Stimulated activated naive CD4-positive, alpha-beta T cell treated with Interleukin-2 at 50 U/mL for 16 hours (primary cell): ENCODE measurements at regions not wholly inside any gene's neighbourhood (a gene's known extent, or its start where the extent isn't known, plus 50 kb on each side); places are given as distances from the start of the nearest gene placed in this dataset.
"Not testable (repeated sequence)": the region's sequence is repeated elsewhere in the genome, so short reads cannot be mapped to it uniquely, and the experiment has no call there.

Source experiments
- DNase-seq: peaks from one replicate; lab custom pipeline; 2025; lab: John Stamatoyannopoulos, UW

DNA sequence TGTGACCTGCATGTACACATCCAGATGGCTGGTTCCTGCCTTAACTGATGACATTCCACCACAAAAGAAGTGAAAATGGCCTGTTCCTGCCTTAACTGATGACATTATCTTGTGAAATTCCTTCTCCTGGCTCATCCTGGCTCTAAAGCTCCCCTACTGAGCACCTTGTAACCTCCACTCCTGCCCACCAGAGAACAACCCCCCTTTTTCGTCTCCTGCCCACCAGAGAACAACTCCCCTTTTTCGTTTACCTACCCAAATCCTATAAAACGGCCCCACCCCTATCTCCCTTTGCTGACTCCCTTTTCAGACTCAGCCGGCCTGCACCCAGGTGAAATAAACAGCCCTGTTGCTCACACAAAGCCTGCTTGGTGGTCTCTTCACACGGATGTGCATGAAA lies 212.2 kb downstream of the KITLG start:
- not testable (repeated sequence) for DNase-seq

DNA sequence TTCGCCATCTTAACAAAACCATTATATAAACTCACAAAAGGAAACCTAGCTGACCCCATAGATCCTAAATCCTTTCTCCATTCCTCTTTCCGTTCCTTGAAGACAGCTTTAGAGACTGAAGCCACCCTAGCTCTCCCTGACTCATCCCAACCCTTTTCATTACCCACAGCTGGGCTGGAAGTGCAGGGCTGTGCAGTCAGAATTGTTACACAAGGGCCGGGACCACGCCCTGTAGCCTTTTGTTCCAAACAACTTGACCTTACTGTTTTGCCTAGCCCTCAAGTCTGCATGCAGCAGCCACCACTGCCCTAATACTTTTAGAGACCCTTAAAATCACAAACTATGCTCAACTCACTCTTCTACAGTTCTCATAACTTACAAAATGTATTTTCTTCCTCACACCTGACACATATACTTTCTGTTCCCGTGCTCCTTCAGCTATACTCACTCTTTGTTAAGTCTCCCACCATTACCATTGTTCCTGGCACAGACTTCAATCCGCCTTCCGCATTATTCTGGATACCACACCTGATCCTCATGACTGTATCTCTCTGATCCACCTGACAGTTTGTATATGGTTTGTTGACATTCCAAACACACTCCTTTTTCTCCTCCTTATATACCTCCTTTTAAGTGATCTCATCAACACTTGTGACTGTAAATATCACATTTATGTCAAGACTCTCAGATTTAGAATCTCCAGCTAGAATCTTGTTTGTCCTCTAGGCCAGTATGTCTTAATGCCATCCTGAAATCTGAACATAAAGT lies 208.7 kb downstream of the KITLG start:
- DNase-seq = no peak

DNA sequence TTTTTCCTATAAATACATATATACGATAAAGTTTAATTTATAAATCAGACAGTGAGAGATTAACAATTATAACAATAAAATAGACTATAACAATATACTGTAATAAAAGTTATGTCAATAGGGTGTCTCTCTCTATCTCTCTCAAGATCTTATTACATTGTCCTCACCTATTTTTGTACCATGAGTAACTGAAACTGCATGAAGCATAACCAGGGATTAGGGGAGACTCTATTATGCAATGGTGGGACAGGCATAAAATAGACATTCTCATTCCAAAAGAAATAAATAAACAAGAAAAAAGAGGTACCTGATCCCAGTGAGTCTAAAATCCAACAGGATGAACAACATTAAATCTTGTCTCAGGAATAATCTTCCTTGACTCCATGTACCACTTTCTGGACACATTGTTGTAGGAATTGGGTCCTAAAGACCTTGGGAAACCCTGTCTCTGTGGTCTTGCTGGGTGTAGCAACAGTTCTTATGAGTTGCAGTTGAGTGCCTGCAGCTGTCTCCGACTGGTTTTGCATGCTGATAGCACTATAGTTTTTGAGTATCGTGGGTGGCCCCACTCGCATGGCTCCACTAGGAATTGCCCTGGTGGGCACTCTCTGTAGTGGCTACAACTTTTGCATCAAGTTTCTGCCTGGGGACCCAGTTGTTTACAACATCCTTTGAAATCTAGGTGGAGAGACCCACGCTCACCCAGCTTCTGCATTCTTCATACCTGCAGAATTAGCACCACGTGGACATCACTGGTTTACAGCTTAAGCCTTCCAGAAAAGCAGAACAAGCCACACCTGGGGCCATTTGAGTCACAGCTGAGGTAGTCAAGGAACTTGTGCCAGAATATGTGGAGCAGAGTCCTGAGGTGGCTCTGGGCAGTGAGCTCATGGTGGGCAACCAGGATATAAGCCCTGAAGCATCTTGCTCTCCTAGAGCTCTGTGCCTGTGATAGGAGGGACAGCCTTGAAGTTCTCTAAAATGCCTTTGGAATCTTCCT lies 204.7 kb downstream of the KITLG start:
- DNase-seq = no peak

DNA sequence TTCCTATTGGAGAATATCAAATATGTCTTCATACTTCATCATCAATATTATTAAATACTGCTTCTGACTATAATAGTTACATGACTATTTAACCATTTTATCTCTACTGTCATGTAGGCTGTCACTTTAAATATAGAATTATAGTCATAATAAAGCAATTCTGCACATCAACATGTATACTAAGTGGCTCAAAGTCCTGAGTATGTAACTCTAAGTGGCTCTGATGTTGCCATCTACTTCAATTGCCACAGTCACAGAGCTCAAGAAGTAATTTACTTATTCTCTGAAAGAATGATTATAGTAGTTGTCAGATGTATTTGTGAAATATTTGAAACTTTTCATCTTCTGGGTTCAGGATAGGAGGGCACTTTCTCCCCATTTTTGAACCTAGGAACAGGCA lies 202.3 kb downstream of the KITLG start:
- no peak for DNase-seq

DNA sequence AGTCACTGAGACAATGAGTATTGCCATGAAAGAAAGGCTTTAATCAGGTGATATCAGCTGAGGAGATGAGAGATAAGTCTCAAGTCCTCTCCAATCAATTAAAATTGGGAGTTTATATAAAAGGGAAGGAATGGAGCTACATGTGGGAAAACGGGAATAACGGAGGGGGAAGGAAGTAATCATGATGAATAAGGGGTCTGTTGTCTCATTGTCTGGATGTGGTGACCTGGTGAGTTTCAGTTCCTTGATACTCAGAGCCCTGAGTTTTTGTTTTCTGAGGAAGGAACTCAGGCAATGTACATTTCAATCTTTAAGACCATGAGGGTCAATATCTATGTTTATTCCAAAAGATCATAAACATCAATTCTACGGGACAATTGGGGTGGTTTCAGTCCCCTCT lies 198.8 kb downstream of the KITLG start:
- no peak for DNase-seq

DNA sequence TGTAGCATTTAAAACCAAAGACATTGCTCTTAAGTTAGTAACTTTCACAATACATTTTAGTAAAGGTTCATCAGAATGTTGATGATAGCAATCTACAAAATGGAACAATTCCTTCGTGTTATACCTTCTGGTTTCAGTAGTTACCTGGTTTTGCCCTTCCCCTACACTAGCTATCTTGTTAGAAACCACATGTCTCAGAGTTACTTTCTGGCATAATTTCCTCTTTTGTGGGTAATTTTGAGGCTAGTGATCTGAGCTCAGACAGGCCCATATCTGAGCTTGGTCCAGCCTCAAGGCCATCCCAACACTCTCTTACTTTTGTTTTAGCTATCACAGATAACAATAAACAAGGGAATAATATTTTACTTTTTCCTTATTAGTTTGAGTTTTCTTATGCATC lies 196.9 kb downstream of the KITLG start:
- no peak for DNase-seq

DNA sequence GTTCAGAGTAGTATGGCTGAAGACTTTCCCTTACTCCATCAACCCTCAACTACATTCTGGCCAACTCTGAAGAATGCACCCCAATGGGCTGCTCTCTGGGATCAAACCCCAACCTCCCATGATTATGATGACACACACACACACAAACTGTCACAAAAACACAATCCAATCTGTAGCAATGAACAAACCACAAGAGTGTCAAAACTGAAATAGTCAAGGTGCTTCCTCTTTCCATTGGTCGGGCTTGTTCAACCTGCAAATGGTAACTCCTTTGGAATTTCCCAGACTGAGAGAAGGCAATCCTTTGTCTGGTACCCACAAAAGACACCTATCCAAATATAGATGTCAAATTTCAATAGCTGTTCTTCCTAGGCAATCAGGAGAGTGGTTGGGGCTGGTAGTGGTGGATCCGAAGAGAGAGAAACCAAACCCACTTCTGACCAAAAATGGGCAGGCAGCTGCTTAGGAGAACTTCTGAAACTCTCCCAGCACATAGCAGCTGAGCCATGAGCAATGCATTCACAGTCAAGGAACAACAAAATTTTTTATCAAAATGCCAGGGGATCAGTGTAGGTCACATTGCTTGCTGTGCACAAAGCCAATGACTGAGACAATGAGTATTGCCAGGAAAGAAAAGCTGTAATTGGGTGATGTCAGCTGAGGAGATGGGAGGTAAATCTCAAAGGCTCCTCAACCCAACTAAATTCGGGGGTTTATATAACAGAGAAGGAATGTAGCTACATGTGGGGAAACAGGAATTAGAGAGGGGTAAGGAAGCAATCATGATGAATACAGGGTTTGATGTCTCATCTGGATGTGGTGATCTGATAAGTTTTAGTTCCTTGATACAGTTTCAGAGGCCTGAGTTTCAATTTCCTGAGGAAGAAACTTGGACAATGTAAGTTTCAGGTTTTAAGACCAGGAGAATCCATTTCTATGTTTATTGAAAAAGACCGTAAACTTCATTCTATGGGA lies 191.4 kb downstream of the KITLG start:
- DNase-seq = no peak

DNA sequence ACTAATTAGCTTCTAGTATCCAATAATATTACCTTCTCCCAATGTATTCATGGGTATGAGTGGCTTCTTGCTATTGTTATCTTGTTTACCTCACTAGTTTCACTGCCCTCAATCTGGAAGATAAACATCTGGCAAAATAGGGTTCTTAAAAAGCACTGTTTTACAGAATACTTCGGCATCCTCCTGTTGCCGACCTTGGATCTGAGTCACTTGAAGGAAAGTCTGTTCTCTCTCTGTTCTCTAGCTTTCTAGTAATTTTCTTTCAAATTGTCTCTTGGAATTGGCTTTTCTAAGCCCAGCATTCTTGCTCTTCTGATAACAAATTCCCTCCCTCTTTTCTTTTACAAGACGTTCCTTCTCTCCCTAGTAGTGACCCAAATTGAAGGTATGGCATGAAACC lies 189.5 kb downstream of the KITLG start:
- no peak for DNase-seq

DNA sequence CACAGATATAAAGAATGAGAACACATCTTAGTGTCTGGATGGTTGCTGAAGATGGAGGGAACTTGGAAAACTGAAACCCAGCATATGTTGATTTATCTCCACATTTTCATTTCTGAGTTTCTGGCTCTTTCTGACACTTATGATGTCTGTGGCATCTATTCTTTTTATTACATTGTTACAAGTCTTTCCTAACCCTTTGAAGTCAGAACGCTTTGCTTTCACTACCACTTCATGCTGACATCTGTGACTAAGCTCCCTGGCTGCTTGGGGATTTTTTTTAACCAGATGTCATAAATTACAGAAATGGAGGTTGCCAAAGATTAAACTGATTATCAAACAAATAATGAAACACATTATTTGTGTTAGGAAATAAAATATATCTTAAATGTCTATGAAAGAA lies 188.7 kb downstream of the KITLG start:
- DNase-seq = no peak

DNA sequence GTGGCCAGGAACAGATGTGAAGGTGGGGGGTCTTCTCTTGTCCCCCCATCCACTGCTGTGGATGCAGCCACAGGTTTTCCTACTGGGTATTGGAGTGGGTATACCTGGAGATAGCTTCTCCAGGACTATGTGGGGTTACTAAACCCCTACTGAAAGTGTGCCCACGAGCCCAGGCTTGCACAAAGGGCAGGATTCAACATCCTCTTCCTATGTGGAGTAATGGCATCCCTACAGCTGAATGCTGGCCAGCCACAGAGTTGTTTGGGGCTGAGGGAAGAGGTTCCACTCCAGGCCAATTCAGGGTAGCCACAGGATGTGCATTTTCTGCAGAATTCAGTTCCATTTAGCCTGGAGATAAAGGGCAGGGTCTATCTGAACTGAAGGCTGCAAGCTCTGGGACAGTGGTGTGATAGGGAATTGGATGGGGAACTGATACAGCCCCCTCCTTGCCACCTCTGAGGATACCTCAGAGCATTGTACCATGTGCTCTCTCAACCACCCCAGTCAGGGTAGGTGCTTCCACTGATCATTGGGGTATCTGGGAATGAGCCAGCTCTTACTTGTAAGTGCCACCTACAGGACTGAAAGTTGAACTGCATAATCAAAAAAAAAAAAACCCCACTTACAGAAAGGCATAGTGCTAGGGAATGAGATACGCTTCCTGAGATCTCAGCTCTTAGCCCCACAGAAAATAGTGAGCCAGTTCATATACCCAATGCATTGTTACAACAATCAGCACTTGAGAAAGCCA lies 187.1 kb downstream of the KITLG start:
- no peak for DNase-seq

DNA sequence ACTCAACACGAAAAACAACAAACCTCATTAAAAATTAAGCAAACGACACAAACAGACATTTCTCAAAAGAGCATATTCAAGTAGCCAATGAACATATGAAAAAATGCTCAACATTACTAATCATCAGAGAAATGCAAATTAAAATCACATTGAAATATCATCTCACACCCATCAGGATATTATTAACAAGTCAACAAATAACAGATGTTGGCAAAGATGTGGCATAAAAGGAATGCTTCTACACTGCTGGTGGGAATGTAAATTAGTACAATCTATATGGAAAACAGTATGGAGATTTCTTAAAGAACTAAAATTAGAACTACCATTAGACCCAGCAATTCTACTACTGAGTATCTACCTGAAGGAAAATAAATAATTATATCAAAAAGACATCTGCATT lies 182.2 kb downstream of the KITLG start:
- no peak for DNase-seq

DNA sequence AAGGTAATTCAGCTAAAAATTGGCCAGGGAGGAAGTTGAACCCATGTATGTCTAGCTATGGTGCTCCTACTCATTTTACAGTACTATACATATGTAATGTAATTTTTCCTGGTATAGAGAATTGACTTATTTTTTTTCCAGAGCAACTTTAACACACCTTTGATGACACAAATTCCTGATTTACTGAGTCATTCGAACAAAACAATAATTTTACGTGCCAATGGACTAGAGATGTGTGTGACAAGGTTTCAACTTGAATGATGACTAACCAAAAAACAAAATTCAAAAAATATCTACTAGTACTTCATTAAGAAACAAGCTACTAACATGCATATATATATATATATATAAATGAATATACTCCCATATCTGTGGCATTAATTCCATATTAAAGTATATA lies 180.5 kb downstream of the KITLG start:
- DNase-seq = no peak

DNA sequence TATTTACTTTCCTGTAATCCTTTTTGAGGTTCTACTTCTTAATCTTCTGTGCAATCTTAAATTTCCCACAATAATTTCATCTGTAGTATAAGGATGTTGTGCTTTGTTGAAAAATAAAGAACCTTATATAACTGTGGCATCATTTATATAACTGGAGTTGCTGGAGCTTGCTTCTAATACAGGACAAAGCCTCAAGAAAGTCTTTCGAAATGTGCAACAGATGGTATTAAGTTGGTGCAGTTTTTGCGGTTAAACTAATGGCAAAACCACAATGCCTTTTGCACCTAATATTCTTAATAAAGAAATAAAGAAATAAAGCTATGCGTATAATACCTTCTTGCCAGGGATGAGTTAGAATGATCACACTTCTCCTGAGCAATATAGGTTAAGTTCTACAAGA lies 180.0 kb downstream of the KITLG start:
- DNase-seq = no peak

DNA sequence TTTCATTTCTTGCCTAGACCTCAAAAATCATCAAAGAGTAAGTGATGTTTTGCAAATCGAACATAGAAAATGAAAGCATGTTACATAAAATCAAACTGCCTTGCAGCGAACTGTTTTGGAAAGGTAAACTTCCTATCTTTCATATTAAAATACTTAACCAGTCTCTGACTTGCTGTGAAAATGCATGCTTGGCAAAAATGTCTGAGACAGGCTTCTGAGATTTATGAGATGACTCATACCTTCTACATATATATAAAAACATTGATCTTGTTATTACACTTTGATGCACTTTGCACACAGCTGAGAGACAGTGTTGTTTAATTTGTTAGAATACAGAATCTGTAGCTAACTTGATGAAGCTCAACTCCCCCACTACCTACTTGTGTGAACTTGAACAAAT lies 179.1 kb downstream of the KITLG start:
- DNase-seq = no peak

DNA sequence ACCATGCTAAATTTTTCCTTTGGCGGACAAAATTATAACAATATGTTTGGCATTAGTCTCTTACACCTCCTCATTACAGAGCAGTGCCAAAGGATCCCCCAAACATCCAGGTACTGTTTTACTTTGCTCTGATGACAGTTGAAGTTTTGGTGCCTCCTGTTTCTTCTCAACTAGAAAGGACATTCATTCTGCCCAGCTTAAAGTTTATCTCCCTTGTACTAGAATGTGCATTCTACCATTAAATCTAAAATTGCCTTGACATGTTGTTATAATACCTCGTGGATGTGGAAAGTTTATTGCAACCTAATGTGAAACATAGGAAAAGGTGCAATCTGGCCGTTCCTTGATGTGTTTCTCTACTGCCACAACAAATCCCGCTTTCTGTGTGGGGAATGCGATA lies 173.4 kb downstream of the KITLG start:
- DNase-seq = no peak

DNA sequence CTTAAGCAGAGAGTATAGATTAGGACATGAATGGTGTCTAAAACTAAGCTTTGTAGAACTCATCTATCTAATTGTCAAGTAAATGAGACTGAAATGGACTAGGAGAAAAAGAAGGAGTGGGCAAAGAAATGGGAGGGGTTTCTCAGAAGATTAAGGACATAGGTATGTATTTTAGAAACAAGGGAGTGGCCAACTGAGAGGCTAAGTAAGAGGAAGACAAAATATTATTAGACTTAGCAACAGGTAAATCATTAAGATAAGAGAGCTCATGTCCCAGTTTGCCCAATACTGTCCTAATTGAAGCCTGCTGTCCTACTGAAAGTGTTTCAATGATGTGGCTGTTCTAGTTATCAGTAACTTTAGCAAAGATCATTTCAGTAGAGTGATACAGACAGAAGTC lies 171.4 kb downstream of the KITLG start:
- DNase-seq = no peak

DNA sequence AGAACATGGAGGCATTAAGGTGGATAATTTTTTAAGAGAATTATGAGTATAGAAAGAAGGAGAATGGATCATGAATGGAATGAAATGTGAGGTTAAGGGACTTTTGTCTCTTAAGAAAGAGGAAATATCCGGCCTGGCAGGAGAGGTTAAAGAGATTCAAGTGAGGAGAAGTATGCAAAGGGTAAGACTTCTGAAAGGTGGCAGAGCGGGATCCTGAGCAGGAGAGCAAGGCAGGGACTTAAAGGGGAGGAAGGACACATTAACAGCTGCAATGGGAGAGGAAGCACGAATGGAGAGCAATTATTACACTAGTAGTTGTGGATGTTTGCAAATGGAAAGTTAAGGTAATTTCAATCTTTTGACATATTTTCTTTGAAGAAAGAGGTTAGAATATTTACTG lies 171.0 kb downstream of the KITLG start:
- no peak for DNase-seq

DNA sequence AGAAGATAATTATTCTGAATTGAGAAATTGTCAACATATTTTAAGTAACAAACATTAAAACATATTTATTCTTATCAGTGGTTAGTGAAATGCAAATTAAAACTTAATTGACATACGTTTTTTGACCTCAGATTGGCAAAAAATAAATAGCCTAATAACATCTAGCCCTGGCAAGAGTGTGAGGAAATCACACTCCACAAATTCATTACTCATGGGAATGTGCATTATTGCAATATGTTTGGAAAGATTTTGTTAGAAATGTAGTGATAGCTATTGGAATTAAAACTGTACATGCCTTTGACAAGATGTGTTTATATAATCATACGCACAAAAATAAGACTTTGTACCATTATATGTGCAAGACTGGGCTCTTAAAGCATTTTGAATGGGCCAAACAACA lies 168.6 kb downstream of the KITLG start:
- no peak for DNase-seq

DNA sequence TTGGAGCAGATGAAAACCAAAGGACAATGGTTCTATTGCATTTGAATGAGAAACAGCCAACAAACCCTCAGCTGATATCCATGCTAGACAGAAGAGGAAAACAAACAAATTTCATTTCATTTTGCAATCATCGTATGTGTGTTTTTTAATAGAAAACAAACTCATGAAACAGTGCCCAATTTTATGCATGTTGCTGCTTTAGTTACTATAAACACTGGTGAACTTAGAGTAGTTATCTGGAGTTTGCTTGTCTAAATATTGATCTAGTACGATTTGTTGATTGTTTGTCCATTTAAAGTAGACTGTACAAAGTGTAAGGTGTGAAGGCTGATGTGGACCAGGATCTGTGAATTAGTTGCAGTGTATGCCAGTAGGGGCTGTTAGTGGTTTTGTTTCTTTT lies 166.6 kb downstream of the KITLG start:
- no peak for DNase-seq

DNA sequence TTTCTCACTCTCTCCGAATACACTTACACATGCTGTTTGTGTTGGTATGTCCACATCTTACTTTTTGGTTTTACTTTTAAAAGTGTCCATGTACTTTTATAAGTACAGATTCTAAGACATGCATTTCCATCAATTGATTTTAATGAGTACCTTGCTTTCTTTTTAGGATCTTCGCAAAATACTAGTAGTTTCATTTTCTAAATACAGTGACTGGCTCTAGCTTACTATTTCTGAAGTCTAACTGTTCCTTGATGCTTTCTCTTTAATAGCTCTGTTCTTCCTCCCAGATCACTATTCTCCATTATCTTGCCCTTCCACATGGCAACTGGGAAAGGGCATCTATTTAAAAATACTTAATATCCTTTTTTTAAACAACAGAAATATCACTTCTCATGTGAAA lies 164.1 kb downstream of the KITLG start:
- no peak for DNase-seq

DNA sequence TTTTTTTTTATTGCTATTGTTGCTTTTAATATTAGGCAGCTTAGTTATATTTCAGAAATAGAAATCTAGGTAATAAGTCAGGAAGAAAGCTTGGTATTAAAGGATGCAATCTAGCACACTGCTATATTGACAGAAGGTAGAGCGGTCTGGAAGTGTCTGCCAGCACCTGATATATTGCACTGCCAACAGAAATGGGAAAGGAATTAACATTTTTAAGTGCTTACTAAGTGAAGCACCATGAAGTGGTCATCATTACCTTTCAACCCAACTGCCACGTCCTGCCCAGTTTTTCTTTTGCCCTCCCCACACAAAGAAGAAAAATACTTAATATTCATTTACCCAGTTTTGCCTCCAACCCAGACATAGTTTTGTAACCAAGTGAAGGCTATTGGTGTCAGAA lies 163.5 kb downstream of the KITLG start:
- no peak for DNase-seq
